ENCODE measurements at regions not wholly inside any gene's neighbourhood (a gene's known extent, or its start where the extent isn't known, plus 50 kb on each side); places are given as distances from the start of the nearest gene placed in this dataset.

- in situ Hi-C loops (cut with HindIII; ENCODE audit: low sequenced_read_pairs): no loop called here
- no peak overlapping the region for H3K4me3 ChIP-seq (ENCODE audit: low read depth, low read length)
- no peak for DNase-seq (ENCODE audit: low read depth, low spot score)
- TF ChIP-seq CTCF (IDR thresholded peaks at IDR 0.05; ENCODE audit: low read depth, low read length): no peak
Measured at GRCh38 chr9:95679874-95680273, 163.1 kb upstream of the PTCH1 start.

- TF ChIP-seq CTCF (IDR thresholded peaks at IDR 0.05; ENCODE audit: low read depth, low read length): no peak
- in situ Hi-C loops (cut with HindIII; ENCODE audit: low sequenced_read_pairs): no loop called here
- H3K4me3 ChIP-seq (ENCODE audit: low read depth, low read length): no peak overlapping the region
- no peak for DNase-seq (ENCODE audit: low read depth, low spot score)
Measured at GRCh38 chr9:95678759-95679158, 162.0 kb upstream of the PTCH1 start.

GRCh38 chr9:95670122-95670521, 153.4 kb upstream of the PTCH1 start:
- in situ Hi-C loops (cut with HindIII; ENCODE audit: low sequenced_read_pairs): no loop called here
- TF ChIP-seq CTCF (IDR thresholded peaks at IDR 0.05; ENCODE audit: low read depth, low read length): no peak
- no peak overlapping the region for H3K4me3 ChIP-seq (ENCODE audit: low read depth, low read length)
- DNase-seq (ENCODE audit: low read depth, low spot score): no peak

- no peak for DNase-seq (ENCODE audit: low read depth, low spot score)
- in situ Hi-C loops (cut with HindIII; ENCODE audit: low sequenced_read_pairs): no loop called here
- no peak overlapping the region for H3K4me3 ChIP-seq (ENCODE audit: low read depth, low read length)
- no peak for TF ChIP-seq CTCF (IDR thresholded peaks at IDR 0.05; ENCODE audit: low read depth, low read length)
Measured at GRCh38 chr9:95669253-95669652, 152.5 kb upstream of the PTCH1 start.

- H3K4me3 ChIP-seq (ENCODE audit: low read depth, low read length): no peak overlapping the region
- no peak for DNase-seq (ENCODE audit: low read depth, low spot score)
- in situ Hi-C loops (cut with HindIII; ENCODE audit: low sequenced_read_pairs): no loop called here
- TF ChIP-seq CTCF (IDR thresholded peaks at IDR 0.05; ENCODE audit: low read depth, low read length): no peak
Measured at GRCh38 chr9:95667789-95668188, 151.0 kb upstream of the PTCH1 start.

- DNase-seq (ENCODE audit: low read depth, low spot score): no peak
- in situ Hi-C loops (cut with HindIII; ENCODE audit: low sequenced_read_pairs): no loop called here
- TF ChIP-seq CTCF (IDR thresholded peaks at IDR 0.05; ENCODE audit: low read depth, low read length): no peak
- H3K4me3 ChIP-seq (ENCODE audit: low read depth, low read length): no peak overlapping the region
Measured at GRCh38 chr9:95666785-95667155, 150.0 kb upstream of the PTCH1 start.

All from astrocyte of the spinal cord (primary cell).